ENCODE measurements at regions not wholly inside any gene's neighbourhood (a gene's known extent, or its start where the extent isn't known, plus 50 kb on each side); places are given as distances from the start of the nearest gene placed in this dataset.
A peak's percentile ranks its signal among the peaks of the same experiment; 100 is the strongest.

DNA sequence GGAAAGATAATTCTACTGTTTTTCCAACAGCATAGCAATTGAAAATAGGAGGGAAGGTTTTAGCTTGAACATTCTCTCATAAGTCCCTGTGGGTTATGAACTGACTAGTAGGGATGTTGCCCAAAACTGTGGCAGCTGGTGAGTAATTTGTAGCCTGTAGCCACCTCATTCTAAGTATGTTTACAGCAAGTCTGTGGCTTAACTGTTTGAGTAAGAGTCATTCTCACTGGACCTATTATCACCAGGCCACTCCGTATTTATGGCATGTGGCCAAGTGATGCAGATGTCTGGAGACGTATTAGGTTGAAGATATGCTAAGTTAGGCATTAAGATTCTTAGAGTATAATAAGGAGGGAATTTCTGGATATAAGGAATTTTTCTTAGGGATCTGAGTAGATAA lies 458.3 kb downstream of the ETNK1 start:
- TF ChIP-seq, protein P1, sequence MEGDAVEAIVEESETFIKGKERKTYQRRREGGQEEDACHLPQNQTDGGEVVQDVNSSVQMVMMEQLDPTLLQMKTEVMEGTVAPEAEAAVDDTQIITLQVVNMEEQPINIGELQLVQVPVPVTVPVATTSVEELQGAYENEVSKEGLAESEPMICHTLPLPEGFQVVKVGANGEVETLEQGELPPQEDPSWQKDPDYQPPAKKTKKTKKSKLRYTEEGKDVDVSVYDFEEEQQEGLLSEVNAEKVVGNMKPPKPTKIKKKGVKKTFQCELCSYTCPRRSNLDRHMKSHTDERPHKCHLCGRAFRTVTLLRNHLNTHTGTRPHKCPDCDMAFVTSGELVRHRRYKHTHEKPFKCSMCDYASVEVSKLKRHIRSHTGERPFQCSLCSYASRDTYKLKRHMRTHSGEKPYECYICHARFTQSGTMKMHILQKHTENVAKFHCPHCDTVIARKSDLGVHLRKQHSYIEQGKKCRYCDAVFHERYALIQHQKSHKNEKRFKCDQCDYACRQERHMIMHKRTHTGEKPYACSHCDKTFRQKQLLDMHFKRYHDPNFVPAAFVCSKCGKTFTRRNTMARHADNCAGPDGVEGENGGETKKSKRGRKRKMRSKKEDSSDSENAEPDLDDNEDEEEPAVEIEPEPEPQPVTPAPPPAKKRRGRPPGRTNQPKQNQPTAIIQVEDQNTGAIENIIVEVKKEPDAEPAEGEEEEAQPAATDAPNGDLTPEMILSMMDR (conservative IDR thresholded peaks at IDR 0.05; ENCODE audit: low read depth, low read length), result no peak
- TF ChIP-seq, protein P2, sequence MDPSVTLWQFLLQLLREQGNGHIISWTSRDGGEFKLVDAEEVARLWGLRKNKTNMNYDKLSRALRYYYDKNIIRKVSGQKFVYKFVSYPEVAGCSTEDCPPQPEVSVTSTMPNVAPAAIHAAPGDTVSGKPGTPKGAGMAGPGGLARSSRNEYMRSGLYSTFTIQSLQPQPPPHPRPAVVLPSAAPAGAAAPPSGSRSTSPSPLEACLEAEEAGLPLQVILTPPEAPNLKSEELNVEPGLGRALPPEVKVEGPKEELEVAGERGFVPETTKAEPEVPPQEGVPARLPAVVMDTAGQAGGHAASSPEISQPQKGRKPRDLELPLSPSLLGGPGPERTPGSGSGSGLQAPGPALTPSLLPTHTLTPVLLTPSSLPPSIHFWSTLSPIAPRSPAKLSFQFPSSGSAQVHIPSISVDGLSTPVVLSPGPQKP (IDR thresholded peaks at IDR 0.05; ENCODE audit: borderline replicate concordance, low read depth, low read length), result no peak
- TF ChIP-seq POLR2A (IDR thresholded peaks at IDR 0.05; ENCODE audit: low read depth, low read length), result no peak
- no peak for TF ChIP-seq MAFK (IDR thresholded peaks at IDR 0.05; ENCODE audit: low read depth, low read length)
- no peak for TF ChIP-seq MXI1 (IDR thresholded peaks at IDR 0.05; ENCODE audit: borderline replicate concordance, low read depth, low read length)
- TF ChIP-seq CEBPB (IDR thresholded peaks at IDR 0.05; ENCODE audit: low read depth, low read length), result peak; percentile 52; the same call in 1 of the 2 replicates
- no peak for TF ChIP-seq CHD1 (IDR thresholded peaks at IDR 0.05; ENCODE audit: low read depth, low read length)
- no peak for TF ChIP-seq RFX5 (IDR thresholded peaks at IDR 0.05; ENCODE audit: low read depth, low read length)
- TF ChIP-seq RAD21 (IDR thresholded peaks at IDR 0.05; ENCODE audit: low read length), result no peak
- TF ChIP-seq RCOR1 (IDR thresholded peaks at IDR 0.05; ENCODE audit: insufficient replicate concordance, low read length), result no peak
